A673 (cell line): ENCODE measurements at regions not wholly inside any gene's neighbourhood (a gene's known extent, or its start where the extent isn't known, plus 50 kb on each side); places are given as distances from the start of the nearest gene placed in this dataset.

ENCODE experiments used
- BruUV-seq: library from RNA; stranded (reverse); fragments of 400-500 nt; replicated peaks from 2 replicates; lab custom pipeline; 2021; lab: Mats Ljungman, UMichigan
- CTCF ChIA-PET: fragments of 300-600 bp; sonication (Branson Sonifier 250); formaldehyde crosslinking; loops from one replicate; lab custom pipeline; 2022; ENCODE audit warnings: antibody characterized with exemption; lab: Charles Lee
- POLR2A ChIA-PET: fragments of 300-600 bp; sonication (Branson Sonifier 250); formaldehyde crosslinking; loops from one replicate; lab custom pipeline; 2022; ENCODE audit warnings: antibody characterized with exemption; ENCODE audit not compliant: low non-redundant PET; lab: Charles Lee
- DNase-seq: peaks from one replicate; pipeline ENCODE4 v3.0.0-alpha.2; 2015; ENCODE audit warnings: low spot score
- H3K27ac ChIP-seq: fragments of 200-600 bp; sonication (generic); 2 replicates; pipeline ENCODE4 v1.5.1; 2016; ENCODE audit warnings: mixed run types, low read depth, mild to moderate bottlenecking, mixed read lengths, antibody characterized with exemption, low read length; ENCODE audit not compliant: poor library complexity, severe bottlenecking
- H3K27me3 ChIP-seq: fragments of 200-600 bp; sonication (generic); replicated peaks from 2 replicates; pipeline ENCODE4 v1.6.1; 2017; ENCODE audit warnings: mixed run types, low read depth, mild to moderate bottlenecking, mixed read lengths, antibody characterized with exemption, low read length; ENCODE audit not compliant: insufficient read depth, poor library complexity
- H3K36me3 ChIP-seq: fragments of 200-600 bp; sonication (generic); 2 replicates; pipeline ENCODE4 v1.6.1; 2016; ENCODE audit warnings: mixed run types, mild to moderate bottlenecking, mixed read lengths, antibody characterized with exemption, low read length; ENCODE audit not compliant: insufficient read depth, poor library complexity, severe bottlenecking
- H3K4me1 ChIP-seq: fragments of 200-600 bp; sonication (generic); 2 replicates; pipeline ENCODE4 v1.6.1; 2017; ENCODE audit warnings: mixed run types, mild to moderate bottlenecking, mixed read lengths, antibody characterized with exemption, low read length; ENCODE audit not compliant: insufficient read depth, poor library complexity, severe bottlenecking
- H3K4me3 ChIP-seq: fragments of 200-600 bp; sonication (generic); 2 replicates; pipeline ENCODE4 v1.5.1; 2016; ENCODE audit warnings: low read depth, mixed run types, mild to moderate bottlenecking, mixed read lengths, low read length; ENCODE audit not compliant: poor library complexity, severe bottlenecking
- H3K9me3 ChIP-seq: fragments of 200-600 bp; sonication (generic); 2 replicates; pipeline ENCODE4 v1.6.1; 2016; ENCODE audit warnings: mixed run types, low read depth, mild to moderate bottlenecking, mixed read lengths, antibody characterized with exemption, low read length; ENCODE audit not compliant: poor library complexity, severe bottlenecking
- EZH2 ChIP-seq: fragments of 200-600 bp; sonication (generic); IDR thresholded peaks from 2 replicates; pipeline ENCODE4 v1.6.1; 2017; ENCODE audit warnings: borderline replicate concordance, low read depth, mild to moderate bottlenecking, mixed read lengths, antibody characterized with exemption, low read length; ENCODE audit not compliant: poor library complexity, severe bottlenecking
- intact Hi-C: fragments of 100-400 bp; cut with micrococcal nuclease; formaldehyde crosslinking; loops from one replicate; pipeline ENCODE4 v1.10.0; 2022; ENCODE audit not compliant: unreplicated experiment
- TF ChIP-seq, protein P1 (sequence below): fragments of 300-800, 200-600 bp; sonication (generic); conservative IDR thresholded peaks from 2 replicates; pipeline ENCODE4 v1.5.1; 2017; ENCODE audit warnings: low read depth, mild to moderate bottlenecking, antibody characterized with exemption, low read length, moderate library complexity, mixed read lengths

DNA sequence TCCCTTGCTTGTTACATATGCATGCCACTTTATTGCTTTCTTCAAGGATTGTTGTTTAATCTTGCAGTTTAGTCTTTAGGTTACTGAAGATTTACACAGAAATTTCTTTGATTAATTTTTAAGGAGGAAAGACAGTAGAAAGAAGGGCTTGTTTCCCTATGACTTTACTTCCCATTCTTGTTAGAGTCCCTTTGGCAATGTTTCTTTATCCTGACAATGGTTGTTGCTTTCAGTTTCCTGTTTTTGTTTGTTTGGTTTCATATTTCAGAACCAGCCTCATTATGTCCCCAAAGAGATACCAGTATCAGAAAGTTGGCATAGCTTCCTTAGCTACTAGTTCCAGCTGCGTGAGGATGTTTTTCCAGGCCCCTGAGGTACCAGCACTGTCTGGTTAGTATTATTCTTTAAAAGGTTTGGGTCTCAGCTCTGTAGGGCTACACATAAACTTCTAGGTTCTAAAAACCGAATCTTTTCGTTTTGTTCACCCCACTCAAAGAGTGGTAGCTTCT, 61.3 kb upstream of the UNC5C start:
- POLR2A ChIA-PET, result no interaction called here
- Histone ChIP-seq H3K4me3 (no peak overlapping the region), H3K36me3 (no peaks in the 10 kb centered on the region), H3K27me3 (no peaks in the 10 kb centered on the region), H3K27ac (no peak overlapping the region), H3K4me1 (no peaks in the 10 kb centered on the region), H3K9me3 (no peaks in the 10 kb centered on the region)
- DNase-seq, result no peak
- BruUV-seq, result no TSS peak
- CTCF ChIA-PET, result no interaction called here
- intact Hi-C loops, result no loop called here
- TF ChIP-seq, protein P1, sequence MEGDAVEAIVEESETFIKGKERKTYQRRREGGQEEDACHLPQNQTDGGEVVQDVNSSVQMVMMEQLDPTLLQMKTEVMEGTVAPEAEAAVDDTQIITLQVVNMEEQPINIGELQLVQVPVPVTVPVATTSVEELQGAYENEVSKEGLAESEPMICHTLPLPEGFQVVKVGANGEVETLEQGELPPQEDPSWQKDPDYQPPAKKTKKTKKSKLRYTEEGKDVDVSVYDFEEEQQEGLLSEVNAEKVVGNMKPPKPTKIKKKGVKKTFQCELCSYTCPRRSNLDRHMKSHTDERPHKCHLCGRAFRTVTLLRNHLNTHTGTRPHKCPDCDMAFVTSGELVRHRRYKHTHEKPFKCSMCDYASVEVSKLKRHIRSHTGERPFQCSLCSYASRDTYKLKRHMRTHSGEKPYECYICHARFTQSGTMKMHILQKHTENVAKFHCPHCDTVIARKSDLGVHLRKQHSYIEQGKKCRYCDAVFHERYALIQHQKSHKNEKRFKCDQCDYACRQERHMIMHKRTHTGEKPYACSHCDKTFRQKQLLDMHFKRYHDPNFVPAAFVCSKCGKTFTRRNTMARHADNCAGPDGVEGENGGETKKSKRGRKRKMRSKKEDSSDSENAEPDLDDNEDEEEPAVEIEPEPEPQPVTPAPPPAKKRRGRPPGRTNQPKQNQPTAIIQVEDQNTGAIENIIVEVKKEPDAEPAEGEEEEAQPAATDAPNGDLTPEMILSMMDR, result no peak
- no peak for TF ChIP-seq EZH2

GRCh38 chr4:95606739-95607138, 58.0 kb upstream of the UNC5C start:
- no peak for TF ChIP-seq EZH2
- TF ChIP-seq, protein P1, result no peak
- ChIA-PET POLR2A (no interaction called here), CTCF (no interaction called here)
- Histone ChIP-seq H3K4me3 (no peak overlapping the region), H3K4me1 (no peaks in the 10 kb centered on the region), H3K27ac (no peak overlapping the region), H3K9me3 (no peaks in the 10 kb centered on the region), H3K27me3 (no peaks in the 10 kb centered on the region), H3K36me3 (no peaks in the 10 kb centered on the region)
- intact Hi-C loops, result no loop called here
- BruUV-seq, result no TSS peak
- DNase-seq, result no peak

GRCh38 chr4:95603393-95603792, 54.6 kb upstream of the UNC5C start:
- POLR2A ChIA-PET, result no interaction called here
- TF ChIP-seq, protein P1, result no peak
- no peak for TF ChIP-seq EZH2
- CTCF ChIA-PET, result no interaction called here
- BruUV-seq, result no TSS peak
- Histone ChIP-seq H3K4me3 (no peak overlapping the region), H3K9me3 (no peaks in the 10 kb centered on the region), H3K27ac (no peak overlapping the region), H3K4me1 (no peaks in the 10 kb centered on the region), H3K27me3 (no peaks in the 10 kb centered on the region), H3K36me3 (no peaks in the 10 kb centered on the region)
- intact Hi-C loops, result no loop called here
- DNase-seq, result no peak
